Naive B cell (primary cell): ENCODE measurements at regions not wholly inside any gene's neighbourhood (a gene's known extent, or its start where the extent isn't known, plus 50 kb on each side); places are given as distances from the start of the nearest gene placed in this dataset.

Experiments used
- ATAC-seq, 2 donors: fragments of 150-1000 bp; cut with Tn5 transposase; 2 replicates each; pipeline ENCODE4 v1.10.0; 2021; ENCODE audit warnings: low read depth in 2 of 2, mild to moderate bottlenecking in 2 of 2, moderate library complexity in 2 of 2
- DNase-seq: peaks from one replicate; pipeline ENCODE4 v3.0.0; 2022
- H3K27ac Mint-ChIP-seq, 6 donors: one replicate each; pipeline ENCODE4 v1.8.0; 2020 to 2022; ENCODE audit warnings: mild to moderate bottlenecking in 6 of 6, mixed read lengths in 6 of 6, moderate library complexity in 5 of 6, inconsistent platforms in 2 of 6
- H3K27me3 Mint-ChIP-seq, 3 donors: one replicate each; pipeline ENCODE4 v1.8.0; 2021 to 2022; ENCODE audit warnings: mixed read lengths in 3 of 3, mild to moderate bottlenecking in 1 of 3
- H3K36me3 Mint-ChIP-seq, 2 donors: one replicate each; pipeline ENCODE4 v1.8.0; 2020 to 2022; ENCODE audit warnings: mixed read lengths in 2 of 2, inconsistent platforms in 1 of 2, mild to moderate bottlenecking in 1 of 2
- H3K4me1 Mint-ChIP-seq, 3 donors: one replicate each; pipeline ENCODE4 v1.8.0; 2020 to 2022; ENCODE audit warnings: mixed read lengths in 3 of 3, inconsistent platforms in 1 of 3, mild to moderate bottlenecking in 1 of 3, moderate library complexity in 1 of 3
- H3K4me3 Mint-ChIP-seq, 8 donors: one replicate each; pipeline ENCODE4 v1.8.0; 2020 to 2022; ENCODE audit warnings: mild to moderate bottlenecking in 8 of 8, mixed read lengths in 8 of 8, moderate library complexity in 8 of 8, inconsistent platforms in 2 of 8
- H3K9me3 Mint-ChIP-seq, 7 donors: one replicate each; pipeline ENCODE4 v1.8.0; 2020 to 2022; ENCODE audit warnings: mixed read lengths in 7 of 7, mild to moderate bottlenecking in 5 of 7, inconsistent platforms in 2 of 7, moderate library complexity in 1 of 7

DNA sequence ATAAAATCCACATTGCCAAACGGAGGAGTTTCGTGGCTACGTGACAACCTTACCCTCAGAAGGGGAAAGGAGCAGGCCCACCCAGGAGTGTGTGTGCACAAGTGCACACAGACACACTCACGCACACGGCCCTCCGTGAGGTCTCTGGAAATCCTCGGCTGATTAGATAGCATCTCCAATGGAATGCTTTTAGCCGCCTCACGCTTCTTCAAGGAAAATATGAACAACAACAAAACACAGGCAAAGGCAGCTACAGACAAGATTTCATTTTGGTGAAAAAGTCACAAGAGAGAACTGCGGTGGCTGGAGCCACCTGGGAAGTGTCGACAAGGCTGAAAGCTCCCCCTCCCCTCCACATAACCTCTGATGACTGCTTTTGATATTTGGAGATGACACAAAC lies 391.8 kb upstream of the MKI67 start:
- H3K27me3 Mint-ChIP-seq, result peaks cover 0 to 23% (median 3%) of the 10 kb centered on the region in 3 donors

DNA sequence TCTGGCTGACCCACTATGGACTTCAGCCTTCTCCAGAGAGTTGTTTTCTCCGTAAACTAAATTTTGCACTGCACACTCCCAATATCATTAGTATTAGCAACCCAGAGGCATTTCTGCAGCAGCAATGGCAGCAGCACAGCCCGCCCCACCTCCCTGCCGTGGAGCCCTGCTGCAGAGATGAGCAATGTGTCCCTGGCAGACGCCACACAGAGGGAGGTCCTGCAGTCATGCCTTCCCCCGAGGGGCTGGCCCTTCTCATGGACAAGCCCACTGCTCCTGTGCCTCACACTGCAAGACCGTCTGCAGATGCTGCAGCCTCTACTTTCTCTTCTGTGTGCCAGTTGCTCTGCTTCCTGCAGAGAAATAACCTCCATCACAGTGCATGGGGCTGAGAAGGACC lies 393.4 kb upstream of the MKI67 start:
- H3K36me3 Mint-ChIP-seq, result no peaks in the 10 kb centered on the region

More for the DNA sequence above, 391.8 kb upstream of the MKI67 start:
- Mint-ChIP-seq H3K4me1 (no peaks in the 10 kb centered on the region), H3K9me3 (peaks cover 0 to 6% (median 0%) of the 10 kb centered on the region in 7 donors), H3K27ac (no peak overlapping the region), H3K4me3 (no peak overlapping the region), H3K36me3 (no peaks in the 10 kb centered on the region)
- ATAC-seq, result no peak
- no peak for DNase-seq

DNA sequence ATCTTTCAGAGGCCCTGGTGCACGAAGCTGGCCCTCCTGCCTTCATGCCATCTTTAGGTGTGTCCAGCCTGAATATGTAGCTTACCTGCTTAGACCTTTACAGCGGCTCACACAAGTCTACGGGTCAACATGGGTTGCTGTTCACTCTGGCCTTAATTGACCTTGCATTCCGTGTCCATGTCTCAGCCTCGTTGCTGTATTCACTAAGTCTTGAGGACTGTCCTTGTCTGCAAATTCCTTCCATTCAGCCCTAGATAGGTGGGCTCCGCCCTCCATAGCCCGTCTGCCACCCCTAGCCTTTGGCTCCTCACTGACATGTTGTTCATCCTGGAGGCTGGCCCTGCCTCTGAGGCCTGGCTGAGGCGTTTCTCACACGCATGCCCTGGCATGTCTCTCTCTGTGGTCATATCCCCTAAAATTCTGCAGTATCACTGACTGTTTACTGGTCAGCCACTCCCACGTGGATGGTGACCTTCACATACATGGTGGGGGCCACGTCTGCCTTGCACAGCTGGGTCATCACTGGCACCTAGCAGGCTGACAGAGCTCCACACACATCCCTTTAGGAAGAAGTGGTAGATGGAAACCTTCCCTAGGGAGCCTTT lies 394.1 kb upstream of the MKI67 start:
- DNase-seq (no peak), ATAC-seq (no peak)
- H3K36me3 Mint-ChIP-seq, result no peaks in the 10 kb centered on the region
- peaks cover 0 to 19% (median under 1%) of the 10 kb centered on the region in 3 donors for H3K27me3 Mint-ChIP-seq
- no peak overlapping the region for H3K27ac Mint-ChIP-seq
- H3K4me3 Mint-ChIP-seq, result no peak overlapping the region
- H3K9me3 Mint-ChIP-seq, result peaks cover 0 to 6% (median 0%) of the 10 kb centered on the region in 7 donors
- no peaks in the 10 kb centered on the region for H3K4me1 Mint-ChIP-seq

More for the DNA sequence above, 393.4 kb upstream of the MKI67 start:
- Mint-ChIP-seq H3K4me1 (no peaks in the 10 kb centered on the region), H3K27me3 (peaks cover 0 to 17% (median 3%) of the 10 kb centered on the region in 3 donors), H3K27ac (no peak overlapping the region), H3K9me3 (peaks cover 0 to 6% (median 0%) of the 10 kb centered on the region in 7 donors), H3K4me3 (no peak overlapping the region)
- no peak for ATAC-seq
- DNase-seq, result no peak

DNA sequence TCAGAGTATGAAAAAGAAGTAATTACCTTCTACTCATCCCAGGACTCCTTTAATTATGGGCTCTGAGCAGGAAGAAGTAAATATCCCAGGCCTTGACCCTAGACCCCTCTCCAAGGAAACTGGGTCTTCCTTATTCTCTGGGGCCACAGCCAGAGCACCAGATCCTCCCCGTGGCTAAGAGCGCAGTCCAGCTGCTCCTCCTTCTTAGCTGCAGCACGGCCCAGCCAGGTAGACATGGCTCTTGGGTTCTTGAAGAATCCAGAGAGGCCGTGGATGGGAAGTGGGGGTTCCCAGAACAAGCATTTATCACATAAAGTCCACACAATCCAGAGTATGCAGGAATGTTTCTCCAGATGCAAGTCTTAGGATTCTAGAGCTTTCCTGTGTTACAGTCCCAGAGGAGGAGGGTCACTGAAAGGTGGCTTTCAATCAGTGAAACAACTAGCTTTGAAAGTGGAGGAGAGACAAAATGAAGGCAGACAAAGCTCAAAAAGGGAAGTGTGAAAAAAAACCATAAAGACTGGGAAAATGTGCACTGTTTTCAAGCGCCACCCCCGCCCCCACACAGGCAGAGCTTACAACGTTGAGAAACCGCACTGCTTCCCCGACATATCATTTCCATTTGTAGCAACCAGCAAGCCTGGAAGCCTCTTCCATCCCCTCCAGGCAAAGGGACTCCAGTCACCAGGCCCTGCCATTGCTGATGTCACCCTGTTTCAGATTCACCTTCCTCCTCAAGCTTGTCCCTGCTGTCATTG lies 396.5 kb upstream of the MKI67 start:
- Mint-ChIP-seq H3K4me1 (no peaks in the 10 kb centered on the region), H3K27me3 (peaks cover 0 to 30% (median 0%) of the 10 kb centered on the region in 3 donors), H3K4me3 (no peak overlapping the region), H3K9me3 (peaks cover 0 to 6% (median 1%) of the 10 kb centered on the region in 7 donors), H3K27ac (no peak overlapping the region), H3K36me3 (no peaks in the 10 kb centered on the region)
- ATAC-seq (no peak), DNase-seq (no peak)

DNA sequence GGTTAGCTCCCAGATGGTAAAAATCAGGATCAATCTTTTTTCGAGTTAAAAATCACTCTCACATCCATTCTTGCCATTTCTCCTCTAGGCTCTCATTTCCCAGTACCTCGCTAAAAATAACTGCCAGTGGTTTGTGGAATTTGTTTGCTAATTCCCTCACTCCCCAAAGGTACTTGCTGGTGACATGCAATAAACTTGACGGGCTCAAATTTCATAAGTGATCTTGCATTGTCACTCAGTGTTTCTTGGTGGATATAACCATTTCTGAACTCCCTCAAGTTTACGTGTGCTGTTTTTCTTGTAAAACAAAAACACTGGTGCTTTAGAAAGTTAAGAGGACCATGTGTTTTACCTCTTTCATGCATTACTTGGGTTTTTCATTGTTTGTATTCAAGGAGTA lies 399.2 kb upstream of the MKI67 start:
- no peak overlapping the region for H3K27ac Mint-ChIP-seq
- H3K27me3 Mint-ChIP-seq, result peaks cover 0 to 21% (median 7%) of the 10 kb centered on the region in 3 donors
- ATAC-seq, result no peak
- DNase-seq, result no peak
- H3K36me3 Mint-ChIP-seq, result no peaks in the 10 kb centered on the region
- no peak overlapping the region for H3K4me3 Mint-ChIP-seq
- H3K9me3 Mint-ChIP-seq, result peaks cover 0 to 4% (median 1%) of the 10 kb centered on the region in 7 donors
- no peaks in the 10 kb centered on the region for H3K4me1 Mint-ChIP-seq

DNA sequence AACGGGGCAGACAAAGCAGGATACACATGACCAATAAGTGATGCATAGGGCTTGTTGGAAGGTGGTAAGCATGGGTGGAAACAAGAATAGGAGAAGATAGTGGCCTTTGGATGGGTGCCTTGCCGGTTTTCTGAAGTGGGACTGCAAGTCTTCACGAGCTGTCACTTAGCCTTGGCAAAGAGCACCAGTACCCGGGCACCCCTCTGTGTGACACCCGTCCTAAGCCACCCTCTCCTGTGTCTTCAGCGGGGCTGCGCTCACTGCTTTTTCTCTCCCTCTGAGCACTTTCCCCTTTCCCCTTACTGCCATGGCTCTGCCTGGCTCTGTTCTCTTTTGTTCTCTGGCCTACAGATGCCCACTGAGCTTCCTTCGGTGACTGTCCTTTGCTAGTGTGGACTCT lies 399.7 kb upstream of the MKI67 start:
- ATAC-seq (no peak), DNase-seq (no peak)
- H3K4me3 Mint-ChIP-seq, result no peak overlapping the region
- no peaks in the 10 kb centered on the region for H3K36me3 Mint-ChIP-seq
- no peak overlapping the region for H3K27ac Mint-ChIP-seq
- H3K27me3 Mint-ChIP-seq, result peaks cover 0 to 18% (median 7%) of the 10 kb centered on the region in 3 donors
- no peaks in the 10 kb centered on the region for H3K4me1 Mint-ChIP-seq
- H3K9me3 Mint-ChIP-seq, result peaks cover 0 to 1% (median 0%) of the 10 kb centered on the region in 7 donors

DNA sequence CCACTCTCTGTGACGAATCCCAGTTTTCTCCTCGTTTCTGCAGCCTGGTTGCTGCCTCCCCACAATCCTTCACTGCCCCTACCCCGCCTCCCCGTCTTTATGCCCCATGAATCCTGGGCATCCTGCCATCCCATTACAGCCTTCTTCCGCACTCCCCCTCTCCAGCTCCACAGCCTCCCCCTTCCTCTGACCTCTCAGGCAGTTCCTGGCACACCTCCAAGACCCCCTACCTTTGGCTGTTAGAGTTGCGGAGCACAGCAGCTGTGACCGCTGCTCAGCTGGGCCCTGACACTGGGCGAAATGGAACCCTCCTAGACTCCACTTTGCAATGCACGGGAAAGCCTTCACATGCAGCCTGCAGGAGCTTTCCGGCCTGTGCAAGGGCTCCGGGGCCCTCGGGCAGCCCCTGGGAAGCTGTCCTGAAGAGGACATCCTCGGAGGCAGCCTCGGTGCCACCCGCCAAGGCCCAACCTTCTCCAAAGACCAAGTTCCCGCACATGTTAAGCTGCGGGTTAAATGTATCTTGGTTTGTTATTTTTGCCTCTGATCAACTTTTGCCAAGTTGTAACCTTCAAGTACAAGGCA lies 400.7 kb upstream of the MKI67 start:
- ATAC-seq, result no peak
- peaks cover 0 to 1% (median 0%) of the 10 kb centered on the region in 7 donors for H3K9me3 Mint-ChIP-seq

DNA sequence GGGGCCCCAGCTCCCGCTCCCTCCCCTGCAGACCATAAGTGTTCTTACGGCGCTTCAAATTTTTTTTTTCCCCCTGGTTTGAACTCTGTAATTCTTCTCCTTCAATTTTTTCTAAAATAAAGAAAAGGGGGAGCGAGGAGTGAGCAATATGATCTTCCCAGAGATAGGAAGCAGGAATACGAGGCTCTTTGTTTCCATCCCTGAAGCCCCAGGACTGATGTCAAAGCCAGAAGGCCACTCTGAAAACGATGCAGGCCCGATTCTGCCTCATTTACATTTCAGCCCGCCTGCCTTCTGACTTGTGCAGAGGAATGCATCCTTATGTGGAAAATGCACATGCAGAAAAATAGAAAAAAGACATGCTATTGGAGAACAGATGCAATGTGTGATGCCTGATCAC lies 401.5 kb upstream of the MKI67 start:
- no peak for ATAC-seq
- no peak overlapping the region for H3K4me3 Mint-ChIP-seq
- H3K4me1 Mint-ChIP-seq, result no peaks in the 10 kb centered on the region
- H3K36me3 Mint-ChIP-seq, result no peaks in the 10 kb centered on the region
- peaks cover 0 to 1% (median 0%) of the 10 kb centered on the region in 7 donors for H3K9me3 Mint-ChIP-seq
- H3K27me3 Mint-ChIP-seq, result peaks cover 7 to 28% (median 8%) of the 10 kb centered on the region in 3 donors
- no peak overlapping the region for H3K27ac Mint-ChIP-seq
- no peak for DNase-seq

More for the DNA sequence above, 400.7 kb upstream of the MKI67 start:
- no peak for DNase-seq
- H3K4me1 Mint-ChIP-seq, result no peaks in the 10 kb centered on the region
- H3K36me3 Mint-ChIP-seq, result no peaks in the 10 kb centered on the region
- no peak overlapping the region for H3K4me3 Mint-ChIP-seq
- H3K27ac Mint-ChIP-seq, result no peak overlapping the region
- peaks cover 0 to 24% (median 7%) of the 10 kb centered on the region in 3 donors for H3K27me3 Mint-ChIP-seq

DNA sequence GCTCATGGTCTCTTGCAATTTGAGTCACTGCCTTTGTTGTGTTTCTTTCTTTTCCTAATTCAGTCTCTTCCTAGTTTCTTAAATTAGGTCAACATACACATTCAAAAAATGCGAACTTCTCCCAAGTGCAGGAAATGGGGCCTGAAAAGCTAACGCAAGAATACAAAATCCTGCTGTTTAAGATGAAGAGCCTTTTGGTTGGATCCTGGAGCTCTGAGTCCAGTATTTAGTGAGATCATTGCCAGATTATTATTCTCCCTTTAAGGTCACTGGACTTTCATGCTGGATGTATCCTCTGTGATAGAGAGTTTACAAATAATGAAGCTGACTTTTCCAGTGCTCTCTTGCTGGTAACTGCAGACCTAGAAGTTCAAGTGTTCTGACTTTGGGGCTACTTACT lies 401.9 kb upstream of the MKI67 start:
- Mint-ChIP-seq H3K27me3 (peaks cover 9 to 31% (median 11%) of the 10 kb centered on the region in 3 donors), H3K9me3 (peaks cover 0 to 1% (median 0%) of the 10 kb centered on the region in 7 donors), H3K27ac (no peak overlapping the region), H3K4me1 (no peaks in the 10 kb centered on the region), H3K4me3 (no peak overlapping the region), H3K36me3 (no peaks in the 10 kb centered on the region)
- DNase-seq (no peak), ATAC-seq (no peak)

DNA sequence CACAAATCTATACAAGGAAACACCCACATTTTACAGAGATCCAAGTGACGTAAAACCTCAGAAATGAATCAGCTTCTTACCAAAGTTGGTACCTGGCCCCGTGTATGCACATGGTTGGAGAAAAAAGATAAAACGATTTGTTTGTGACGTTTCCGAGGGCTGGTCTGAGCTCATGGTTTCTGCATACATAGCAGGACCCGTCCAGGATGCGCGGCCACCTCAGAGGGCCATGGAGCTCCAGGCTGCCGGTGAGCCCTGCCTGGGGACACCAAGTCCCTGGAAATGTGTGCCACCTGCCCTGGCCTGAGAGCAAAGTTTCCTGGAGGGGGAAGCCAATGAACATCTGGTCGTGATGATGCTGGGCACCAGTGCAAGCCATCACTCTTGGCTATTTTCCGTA lies 402.6 kb upstream of the MKI67 start:
- peaks cover 0 to 4% (median 0%) of the 10 kb centered on the region in 7 donors for H3K9me3 Mint-ChIP-seq
- no peaks in the 10 kb centered on the region for H3K36me3 Mint-ChIP-seq
- H3K4me3 Mint-ChIP-seq, result no peak overlapping the region
- no peak for ATAC-seq
- no peak overlapping the region for H3K27ac Mint-ChIP-seq
- peaks cover 9 to 32% (median 15%) of the 10 kb centered on the region in 3 donors for H3K27me3 Mint-ChIP-seq
- no peaks in the 10 kb centered on the region for H3K4me1 Mint-ChIP-seq
- no peak for DNase-seq

DNA sequence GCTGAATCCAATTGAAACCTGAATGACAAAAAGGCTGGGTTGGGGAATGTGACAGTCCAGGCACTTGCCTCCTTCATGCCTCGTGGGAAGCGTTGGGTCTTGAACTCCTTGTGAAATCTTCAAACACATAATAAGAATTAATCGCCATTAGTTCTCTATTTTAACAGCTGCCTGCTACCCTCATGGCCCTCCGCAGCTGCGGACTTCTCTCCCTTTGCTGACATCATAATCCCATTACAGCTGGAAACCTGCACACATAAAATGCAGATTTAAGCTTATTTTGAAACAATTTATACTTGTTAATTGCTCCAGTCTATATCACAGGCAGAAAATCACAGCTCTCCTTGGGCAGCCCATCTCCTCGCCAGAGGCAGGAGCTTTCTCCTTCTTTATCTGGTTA lies 403.0 kb upstream of the MKI67 start:
- no peaks in the 10 kb centered on the region for H3K4me1 Mint-ChIP-seq
- H3K36me3 Mint-ChIP-seq, result no peaks in the 10 kb centered on the region

DNA sequence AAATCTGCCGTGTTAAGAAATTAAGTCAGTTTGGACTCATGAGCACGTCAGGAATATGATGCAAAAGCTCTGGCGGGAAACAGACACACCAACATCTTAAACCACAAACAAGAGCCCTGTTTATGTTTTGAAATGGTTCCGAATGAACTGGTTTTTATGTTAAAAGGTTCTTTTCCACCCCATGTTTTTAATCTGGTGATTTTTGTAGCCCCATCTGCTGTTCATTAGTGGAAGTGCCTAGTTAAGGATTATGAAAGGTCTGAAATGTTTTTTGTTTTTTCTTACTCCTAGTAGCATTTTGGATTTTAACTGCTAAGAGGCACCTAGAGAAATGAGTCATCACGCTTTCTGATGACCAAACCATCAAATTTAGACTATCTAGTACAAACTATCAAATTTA lies 404.1 kb upstream of the MKI67 start:
- no peak overlapping the region for H3K27ac Mint-ChIP-seq
- H3K36me3 Mint-ChIP-seq, result no peaks in the 10 kb centered on the region
- peaks cover 9 to 35% (median 22%) of the 10 kb centered on the region in 3 donors for H3K27me3 Mint-ChIP-seq
- DNase-seq (no peak), ATAC-seq (no peak)
- H3K4me3 Mint-ChIP-seq, result no peak overlapping the region
- H3K4me1 Mint-ChIP-seq, result no peaks in the 10 kb centered on the region
- H3K9me3 Mint-ChIP-seq, result peaks cover 0 to 4% (median 0%) of the 10 kb centered on the region in 7 donors

More for the DNA sequence above, 403.0 kb upstream of the MKI67 start:
- Mint-ChIP-seq H3K9me3 (peaks cover 0 to 4% (median 0%) of the 10 kb centered on the region in 7 donors), H3K27ac (no peak overlapping the region), H3K27me3 (peaks cover 9 to 32% (median 15%) of the 10 kb centered on the region in 3 donors), H3K4me3 (no peak overlapping the region)
- ATAC-seq, result no peak
- no peak for DNase-seq

DNA sequence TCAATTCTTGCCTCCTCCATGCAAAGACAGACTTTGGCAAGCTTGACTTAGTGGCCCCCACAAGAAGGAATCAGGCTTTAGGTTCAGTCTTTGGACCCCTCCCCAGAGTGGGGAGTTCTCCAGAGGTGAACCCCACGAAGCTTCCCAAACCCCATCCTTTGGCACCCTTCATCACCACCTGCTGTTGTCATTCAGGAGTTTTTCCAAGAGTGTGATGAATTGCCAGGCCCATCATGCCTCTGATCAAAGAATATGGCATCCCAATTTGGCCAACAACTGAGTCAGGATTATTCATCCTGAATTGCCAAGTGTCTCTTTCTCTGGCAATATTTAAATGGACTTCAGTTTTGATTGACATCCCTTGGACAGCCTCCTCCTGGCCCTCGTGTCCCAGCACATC lies 404.7 kb upstream of the MKI67 start:
- Mint-ChIP-seq H3K27me3 (peaks cover 11 to 30% (median 22%) of the 10 kb centered on the region in 3 donors), H3K4me1 (no peaks in the 10 kb centered on the region), H3K27ac (no peak overlapping the region), H3K4me3 (no peak overlapping the region), H3K36me3 (no peaks in the 10 kb centered on the region), H3K9me3 (peaks cover 0 to 4% (median 0%) of the 10 kb centered on the region in 7 donors)
- ATAC-seq (no peak), DNase-seq (no peak)

DNA sequence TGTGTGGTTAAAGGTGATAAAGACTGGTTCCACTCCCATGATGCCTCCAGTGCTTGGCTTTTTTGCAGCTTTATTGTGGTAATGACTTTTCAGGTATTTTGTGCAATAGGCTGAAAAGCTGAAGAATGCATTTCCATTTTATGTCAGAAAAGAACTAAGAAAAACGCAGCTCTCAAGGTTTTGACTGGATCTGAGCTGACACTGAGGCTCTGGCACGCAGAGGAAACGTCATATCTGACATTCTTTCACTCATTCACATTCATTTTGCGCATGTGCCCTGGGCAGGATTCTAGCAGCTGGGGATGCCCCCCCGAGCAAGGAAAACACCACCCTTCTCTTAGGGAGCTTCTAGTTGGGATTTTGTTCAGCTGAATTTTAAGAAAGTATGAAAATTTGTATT lies 408.5 kb upstream of the MKI67 start:
- no peak for ATAC-seq
- no peak for DNase-seq
- H3K9me3 Mint-ChIP-seq, result peaks cover 0 to 7% (median 2%) of the 10 kb centered on the region in 7 donors
- no peak overlapping the region for H3K4me3 Mint-ChIP-seq
- H3K36me3 Mint-ChIP-seq, result peaks cover 0 to 7% of the 10 kb centered on the region in 2 donors
- peaks cover 32 to 38% (median 35%) of the 10 kb centered on the region in 3 donors for H3K27me3 Mint-ChIP-seq
- no peaks in the 10 kb centered on the region for H3K4me1 Mint-ChIP-seq
- H3K27ac Mint-ChIP-seq, result no peak overlapping the region
